ENCODE measurements at regions not wholly inside any gene's neighbourhood (a gene's known extent, or its start where the extent isn't known, plus 50 kb on each side); places are given as distances from the start of the nearest gene placed in this dataset.

DNA sequence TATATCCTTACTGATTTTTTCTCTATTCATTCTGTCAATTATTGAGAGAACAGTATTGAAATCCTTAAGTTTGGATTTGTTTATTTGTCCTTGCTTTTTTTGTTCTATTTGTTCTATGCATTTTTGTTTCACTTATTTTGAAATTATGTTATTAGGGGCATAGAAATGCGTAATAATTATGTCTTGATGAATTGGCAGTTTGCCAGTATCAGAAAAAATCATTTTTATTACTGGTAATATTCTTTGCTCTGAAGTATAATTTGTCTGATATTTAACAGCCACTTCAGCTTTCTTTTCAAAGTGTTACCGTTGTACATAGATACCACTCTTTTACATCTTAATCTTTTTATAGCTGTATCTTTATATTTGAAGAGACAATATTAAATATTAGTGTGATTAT, 2090.9 kb upstream of the WWC1 start:
- no peak for DNase-seq (ENCODE audit: extremely low read depth, low read depth)
- TF ChIP-seq, protein P1, sequence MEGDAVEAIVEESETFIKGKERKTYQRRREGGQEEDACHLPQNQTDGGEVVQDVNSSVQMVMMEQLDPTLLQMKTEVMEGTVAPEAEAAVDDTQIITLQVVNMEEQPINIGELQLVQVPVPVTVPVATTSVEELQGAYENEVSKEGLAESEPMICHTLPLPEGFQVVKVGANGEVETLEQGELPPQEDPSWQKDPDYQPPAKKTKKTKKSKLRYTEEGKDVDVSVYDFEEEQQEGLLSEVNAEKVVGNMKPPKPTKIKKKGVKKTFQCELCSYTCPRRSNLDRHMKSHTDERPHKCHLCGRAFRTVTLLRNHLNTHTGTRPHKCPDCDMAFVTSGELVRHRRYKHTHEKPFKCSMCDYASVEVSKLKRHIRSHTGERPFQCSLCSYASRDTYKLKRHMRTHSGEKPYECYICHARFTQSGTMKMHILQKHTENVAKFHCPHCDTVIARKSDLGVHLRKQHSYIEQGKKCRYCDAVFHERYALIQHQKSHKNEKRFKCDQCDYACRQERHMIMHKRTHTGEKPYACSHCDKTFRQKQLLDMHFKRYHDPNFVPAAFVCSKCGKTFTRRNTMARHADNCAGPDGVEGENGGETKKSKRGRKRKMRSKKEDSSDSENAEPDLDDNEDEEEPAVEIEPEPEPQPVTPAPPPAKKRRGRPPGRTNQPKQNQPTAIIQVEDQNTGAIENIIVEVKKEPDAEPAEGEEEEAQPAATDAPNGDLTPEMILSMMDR (IDR thresholded peaks at IDR 0.05; ENCODE audit: low read depth, low read length, missing control alignments) = no peak
- no peak overlapping the region for H3K4me3 ChIP-seq (replicated peaks; ENCODE audit: low read depth, low read length)

DNA sequence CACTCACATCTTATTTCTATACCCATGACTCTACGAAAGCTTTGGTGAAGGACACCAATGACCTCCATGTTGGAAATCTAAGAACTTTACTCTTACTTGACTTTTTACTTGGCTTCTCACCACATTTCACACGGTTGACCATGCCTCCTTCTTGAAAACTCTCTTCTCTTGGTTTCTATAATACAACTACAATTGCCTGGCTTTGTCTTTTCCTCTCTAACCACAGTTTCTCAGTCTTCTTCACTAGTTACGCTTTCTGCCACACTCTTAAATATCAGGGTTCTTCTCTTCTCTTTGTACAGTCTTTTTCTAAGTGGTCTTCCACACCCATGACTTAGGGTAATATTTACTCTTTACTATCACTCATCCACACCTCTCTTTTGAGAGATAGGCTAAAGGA, 2079.8 kb upstream of the WWC1 start:
- TF ChIP-seq, protein P1 (IDR thresholded peaks at IDR 0.05; ENCODE audit: low read depth, low read length, missing control alignments) = no peak
- no peak for DNase-seq (ENCODE audit: extremely low read depth, low read depth)
- H3K4me3 ChIP-seq (replicated peaks; ENCODE audit: low read depth, low read length) = no peak overlapping the region

DNA sequence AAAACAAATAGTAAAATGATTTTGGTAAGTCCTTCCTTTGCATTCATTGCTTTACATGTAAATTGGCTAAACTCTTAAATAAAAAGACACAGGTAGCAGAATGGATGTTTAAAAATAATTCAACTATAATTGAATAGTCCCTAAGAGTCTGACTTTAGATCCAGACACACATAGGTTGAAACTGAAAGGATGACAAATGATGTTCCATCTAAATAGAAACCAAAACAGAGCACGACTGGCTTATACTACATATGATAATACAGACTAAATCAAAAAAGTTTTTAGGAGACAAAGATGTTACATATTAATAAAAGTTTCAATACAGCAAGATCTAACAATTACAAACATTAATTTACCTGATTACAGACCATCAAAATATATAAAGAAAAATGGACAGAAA, 2055.1 kb upstream of the WWC1 start:
- TF ChIP-seq, protein P1 (IDR thresholded peaks at IDR 0.05; ENCODE audit: low read depth, low read length, missing control alignments) = no peak
- no peak for DNase-seq (ENCODE audit: extremely low read depth, low read depth)
- H3K4me3 ChIP-seq (replicated peaks; ENCODE audit: low read depth, low read length) = no peak overlapping the region

- TF ChIP-seq, protein P1 (IDR thresholded peaks at IDR 0.05; ENCODE audit: low read depth, low read length, missing control alignments) = no peak
- DNase-seq (ENCODE audit: extremely low read depth, low read depth) = no peak
These were observed 2050.7 kb upstream of the WWC1 start for GRCh38 chr5:166240705-166241104.

DNA sequence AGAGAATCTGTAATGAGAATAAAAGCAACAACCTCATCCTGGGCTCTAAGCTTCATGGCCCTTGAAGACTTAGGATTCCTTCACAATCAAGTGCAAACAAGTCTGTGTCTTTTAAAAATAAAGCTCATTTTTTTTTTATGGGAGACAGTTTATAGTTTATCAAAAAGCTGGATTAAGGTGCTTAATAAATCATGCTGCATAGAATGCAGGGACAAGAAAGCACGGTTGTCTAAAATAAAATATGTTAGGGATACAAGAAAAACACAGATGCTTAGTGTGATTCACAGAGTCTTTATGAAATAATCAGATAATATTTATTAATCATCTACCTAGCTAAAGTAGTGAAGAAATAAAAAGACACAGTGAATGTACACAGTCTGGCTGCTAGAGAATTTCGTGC, 2045.9 kb upstream of the WWC1 start:
- TF ChIP-seq, protein P1 (IDR thresholded peaks at IDR 0.05; ENCODE audit: low read depth, low read length, missing control alignments) = no peak
- no peak overlapping the region for H3K4me3 ChIP-seq (replicated peaks; ENCODE audit: low read depth, low read length)
- no peak for DNase-seq (ENCODE audit: extremely low read depth, low read depth)

More at GRCh38 chr5:166240705-166241104, 2050.7 kb upstream of the WWC1 start:
- H3K4me3 ChIP-seq (replicated peaks; ENCODE audit: low read depth, low read length) = no peak overlapping the region

- TF ChIP-seq, protein P1 (IDR thresholded peaks at IDR 0.05; ENCODE audit: low read depth, low read length, missing control alignments) = no peak
- H3K4me3 ChIP-seq (replicated peaks; ENCODE audit: low read depth, low read length) = no peak overlapping the region
- DNase-seq (ENCODE audit: extremely low read depth, low read depth) = no peak
These were observed 2039.7 kb upstream of the WWC1 start for GRCh38 chr5:166251786-166252185.

- no peak overlapping the region for H3K4me3 ChIP-seq (replicated peaks; ENCODE audit: low read depth, low read length)
- TF ChIP-seq, protein P1 (IDR thresholded peaks at IDR 0.05; ENCODE audit: low read depth, low read length, missing control alignments) = no peak
- DNase-seq (ENCODE audit: extremely low read depth, low read depth) = no peak
These were observed 2033.8 kb upstream of the WWC1 start for GRCh38 chr5:166257661-166258060.
